Activated T-helper 2 cell treated with anti-CD3 and anti-CD28 coated beads, Interferon-gamma antibody, Interleukin-2, Interleukin-4, amounts not matched to agents 10 μg/mL and 5 μg/mL and 100 μg/mL, durations not matched to agents 14 hours and 24 hours and 36 hours (primary cell): ENCODE measurements at regions not wholly inside any gene's neighbourhood (a gene's known extent, or its start where the extent isn't known, plus 50 kb on each side); places are given as distances from the start of the nearest gene placed in this dataset.
"Not testable (repeated sequence)": the region's sequence is repeated elsewhere in the genome, so short reads cannot be mapped to it uniquely, and the experiment has no call there.

Experiments used
- DNase-seq: peaks from one replicate; pipeline ENCODE4 v3.0.0; 2021; ENCODE audit warnings: low spot score
- H3K27ac Mint-ChIP-seq: one replicate; pipeline ENCODE4 v1.8.0; 2021; ENCODE audit warnings: mixed read lengths
- H3K27me3 Mint-ChIP-seq: one replicate; pipeline ENCODE4 v1.8.0; 2021; ENCODE audit warnings: low read depth, mixed read lengths
- H3K36me3 Mint-ChIP-seq: one replicate; pipeline ENCODE4 v1.8.0; 2021; ENCODE audit warnings: low read depth, mixed read lengths
- H3K4me1 Mint-ChIP-seq: one replicate; pipeline ENCODE4 v1.8.0; 2021; ENCODE audit warnings: low read depth, mixed read lengths
- H3K4me3 Mint-ChIP-seq: one replicate; pipeline ENCODE4 v1.8.0; 2021; ENCODE audit warnings: low read depth, mild to moderate bottlenecking, moderate library complexity, mixed read lengths
- H3K9me3 Mint-ChIP-seq: one replicate; pipeline ENCODE4 v1.8.0; 2021; ENCODE audit warnings: mixed read lengths
- intact Hi-C: fragments of 100-400 bp; cut with micrococcal nuclease; formaldehyde crosslinking; loops from one replicate; pipeline ENCODE4 v1.15.1; 2023

- H3K4me3 Mint-ChIP-seq = no peak overlapping the region
- no peaks in the 10 kb centered on the region for H3K9me3 Mint-ChIP-seq
- intact Hi-C loops = no loop called here
- no peaks in the 10 kb centered on the region for H3K4me1 Mint-ChIP-seq
- no peak overlapping the region for H3K27ac Mint-ChIP-seq
- DNase-seq = no peak
- no peaks in the 10 kb centered on the region for H3K36me3 Mint-ChIP-seq
- no peaks in the 10 kb centered on the region for H3K27me3 Mint-ChIP-seq
These were observed 194.9 kb upstream of the C1orf87 start for GRCh38 chr1:60268451-60268850.

GRCh38 chr1:60265560-60266535 lies 192.3 kb upstream of the C1orf87 start:
- intact Hi-C loops = no loop called here
- Mint-ChIP-seq H3K27me3 (no peaks in the 10 kb centered on the region), H3K4me3 (no peak overlapping the region), H3K27ac (no peak overlapping the region), H3K36me3 (no peaks in the 10 kb centered on the region), H3K9me3 (no peaks in the 10 kb centered on the region), H3K4me1 (no peaks in the 10 kb centered on the region)
- no peak for DNase-seq

- DNase-seq = no peak
- intact Hi-C loops = no loop called here
- no peaks in the 10 kb centered on the region for H3K27me3 Mint-ChIP-seq
These were observed 189.1 kb upstream of the C1orf87 start for GRCh38 chr1:60262701-60263100.

GRCh38 chr1:60257531-60257930 lies 184.0 kb upstream of the C1orf87 start:
- intact Hi-C loops = no loop called here
- Mint-ChIP-seq H3K36me3 (no peaks in the 10 kb centered on the region), H3K4me1 (no peaks in the 10 kb centered on the region), H3K27me3 (no peaks in the 10 kb centered on the region), H3K9me3 (no peaks in the 10 kb centered on the region), H3K4me3 (no peak overlapping the region), H3K27ac (no peak overlapping the region)
- no peak for DNase-seq

More at GRCh38 chr1:60262701-60263100, 189.1 kb upstream of the C1orf87 start:
- no peak overlapping the region for H3K27ac Mint-ChIP-seq
- no peaks in the 10 kb centered on the region for H3K4me1 Mint-ChIP-seq
- H3K4me3 Mint-ChIP-seq = no peak overlapping the region
- H3K36me3 Mint-ChIP-seq = no peaks in the 10 kb centered on the region
- H3K9me3 Mint-ChIP-seq = no peaks in the 10 kb centered on the region

- Mint-ChIP-seq H3K27ac (no peak overlapping the region), H3K27me3 (no peaks in the 10 kb centered on the region), H3K36me3 (no peaks in the 10 kb centered on the region), H3K9me3 (no peaks in the 10 kb centered on the region), H3K4me1 (no peaks in the 10 kb centered on the region), H3K4me3 (no peak overlapping the region)
- DNase-seq = no peak
- intact Hi-C loops = no loop called here
These were observed 182.0 kb upstream of the C1orf87 start for GRCh38 chr1:60255565-60255964.

- no peaks in the 10 kb centered on the region for H3K4me1 Mint-ChIP-seq
- H3K4me3 Mint-ChIP-seq = no peak overlapping the region
- DNase-seq = no peak
- no peaks in the 10 kb centered on the region for H3K36me3 Mint-ChIP-seq
- H3K27me3 Mint-ChIP-seq = no peaks in the 10 kb centered on the region
- intact Hi-C loops = no loop called here
- no peaks in the 10 kb centered on the region for H3K9me3 Mint-ChIP-seq
- no peak overlapping the region for H3K27ac Mint-ChIP-seq
These were observed 177.9 kb upstream of the C1orf87 start for GRCh38 chr1:60251426-60251825.

- H3K27ac Mint-ChIP-seq, H3K9me3 Mint-ChIP-seq, H3K27me3 Mint-ChIP-seq, H3K4me1 Mint-ChIP-seq, H3K4me3 Mint-ChIP-seq, H3K36me3 Mint-ChIP-seq, DNase-seq, intact Hi-C loops: not testable (repeated sequence)
These were observed 173.9 kb upstream of the C1orf87 start for GRCh38 chr1:60247467-60247866.

GRCh38 chr1:60245324-60245723 lies 171.8 kb upstream of the C1orf87 start:
- intact Hi-C loops = no loop called here
- no peak for DNase-seq
- H3K4me3 Mint-ChIP-seq = no peak overlapping the region
- H3K9me3 Mint-ChIP-seq = no peaks in the 10 kb centered on the region
- no peaks in the 10 kb centered on the region for H3K27me3 Mint-ChIP-seq
- no peak overlapping the region for H3K27ac Mint-ChIP-seq
- no peaks in the 10 kb centered on the region for H3K36me3 Mint-ChIP-seq
- no peaks in the 10 kb centered on the region for H3K4me1 Mint-ChIP-seq

GRCh38 chr1:60244906-60245305 lies 171.3 kb upstream of the C1orf87 start:
- H3K27ac Mint-ChIP-seq = no peak overlapping the region
- H3K36me3 Mint-ChIP-seq = no peaks in the 10 kb centered on the region
- no peaks in the 10 kb centered on the region for H3K27me3 Mint-ChIP-seq
- H3K9me3 Mint-ChIP-seq = no peaks in the 10 kb centered on the region
- intact Hi-C loops = no loop called here
- H3K4me3 Mint-ChIP-seq = no peak overlapping the region
- H3K4me1 Mint-ChIP-seq = no peaks in the 10 kb centered on the region
- no peak for DNase-seq

- DNase-seq = no peak
- Mint-ChIP-seq H3K4me1 (no peaks in the 10 kb centered on the region), H3K27ac (no peak overlapping the region), H3K9me3 (no peaks in the 10 kb centered on the region), H3K4me3 (no peak overlapping the region), H3K27me3 (no peaks in the 10 kb centered on the region), H3K36me3 (no peaks in the 10 kb centered on the region)
- intact Hi-C loops = no loop called here
These were observed 161.7 kb upstream of the C1orf87 start for GRCh38 chr1:60235275-60235674.

GRCh38 chr1:60234776-60235175 lies 161.2 kb upstream of the C1orf87 start:
- Mint-ChIP-seq H3K9me3 (no peaks in the 10 kb centered on the region), H3K36me3 (no peaks in the 10 kb centered on the region), H3K27me3 (no peaks in the 10 kb centered on the region), H3K27ac (no peak overlapping the region), H3K4me1 (no peaks in the 10 kb centered on the region), H3K4me3 (no peak overlapping the region)
- intact Hi-C loops = no loop called here
- DNase-seq = no peak

GRCh38 chr1:60229821-60230220 lies 156.3 kb upstream of the C1orf87 start:
- no peaks in the 10 kb centered on the region for H3K9me3 Mint-ChIP-seq
- H3K4me1 Mint-ChIP-seq = no peaks in the 10 kb centered on the region
- no peak for DNase-seq
- no peaks in the 10 kb centered on the region for H3K36me3 Mint-ChIP-seq
- no peaks in the 10 kb centered on the region for H3K27me3 Mint-ChIP-seq
- intact Hi-C loops = no loop called here
- H3K4me3 Mint-ChIP-seq = no peak overlapping the region
- H3K27ac Mint-ChIP-seq = no peak overlapping the region

GRCh38 chr1:60228041-60228491 lies 154.5 kb upstream of the C1orf87 start:
- no peaks in the 10 kb centered on the region for H3K9me3 Mint-ChIP-seq
- H3K36me3 Mint-ChIP-seq = no peaks in the 10 kb centered on the region
- H3K4me1 Mint-ChIP-seq = no peaks in the 10 kb centered on the region
- no peak overlapping the region for H3K4me3 Mint-ChIP-seq
- no peak overlapping the region for H3K27ac Mint-ChIP-seq
- intact Hi-C loops = no loop called here
- DNase-seq = no peak
- no peaks in the 10 kb centered on the region for H3K27me3 Mint-ChIP-seq
